Progenitor cell of endocrine pancreas (in vitro differentiated cells): ENCODE measurements at regions not wholly inside any gene's neighbourhood (a gene's known extent, or its start where the extent isn't known, plus 50 kb on each side); places are given as distances from the start of the nearest gene placed in this dataset.

Source experiments
- DNase-seq: peaks from one replicate; pipeline ENCODE4 v3.0.0; 2021; ENCODE audit warnings: low spot score; ENCODE audit not compliant: unreplicated experiment
- H3K27ac Mint-ChIP-seq: 2 replicates; pipeline ENCODE4 v1.8.0; 2021; ENCODE audit warnings: mild to moderate bottlenecking, moderate library complexity, mixed read lengths
- H3K27me3 Mint-ChIP-seq: 2 replicates; pipeline ENCODE4 v1.8.0; 2021; ENCODE audit warnings: mixed read lengths
- H3K36me3 Mint-ChIP-seq: 2 replicates; pipeline ENCODE4 v1.8.0; 2022; ENCODE audit warnings: mixed read lengths; ENCODE audit not compliant: insufficient read depth
- H3K4me1 Mint-ChIP-seq: 2 replicates; pipeline ENCODE4 v1.8.0; 2021; ENCODE audit warnings: low read depth, mixed read lengths
- H3K4me3 Mint-ChIP-seq: 2 replicates; pipeline ENCODE4 v1.8.0; 2021; ENCODE audit warnings: low read depth, mild to moderate bottlenecking, moderate library complexity, mixed read lengths
- H3K9me3 Mint-ChIP-seq: 2 replicates; pipeline ENCODE4 v1.8.0; 2021; ENCODE audit warnings: low read depth, mixed read lengths
- TF ChIP-seq, protein P1 (sequence below): fragments of 200-600 bp; sonication (generic); IDR thresholded peaks from one replicate; pipeline ENCODE4 v1.5.0; 2021; ENCODE audit warnings: antibody characterized with exemption, mild to moderate bottlenecking; ENCODE audit not compliant: unreplicated experiment

GRCh38 chr1:222970711-222971110 lies 155.9 kb downstream of the DISP1 start:
- no peaks in the 10 kb centered on the region for H3K9me3 Mint-ChIP-seq
- DNase-seq, result no peak
- H3K4me1 Mint-ChIP-seq, result peaks cover 6% of the 10 kb centered on the region
- TF ChIP-seq, protein P1, sequence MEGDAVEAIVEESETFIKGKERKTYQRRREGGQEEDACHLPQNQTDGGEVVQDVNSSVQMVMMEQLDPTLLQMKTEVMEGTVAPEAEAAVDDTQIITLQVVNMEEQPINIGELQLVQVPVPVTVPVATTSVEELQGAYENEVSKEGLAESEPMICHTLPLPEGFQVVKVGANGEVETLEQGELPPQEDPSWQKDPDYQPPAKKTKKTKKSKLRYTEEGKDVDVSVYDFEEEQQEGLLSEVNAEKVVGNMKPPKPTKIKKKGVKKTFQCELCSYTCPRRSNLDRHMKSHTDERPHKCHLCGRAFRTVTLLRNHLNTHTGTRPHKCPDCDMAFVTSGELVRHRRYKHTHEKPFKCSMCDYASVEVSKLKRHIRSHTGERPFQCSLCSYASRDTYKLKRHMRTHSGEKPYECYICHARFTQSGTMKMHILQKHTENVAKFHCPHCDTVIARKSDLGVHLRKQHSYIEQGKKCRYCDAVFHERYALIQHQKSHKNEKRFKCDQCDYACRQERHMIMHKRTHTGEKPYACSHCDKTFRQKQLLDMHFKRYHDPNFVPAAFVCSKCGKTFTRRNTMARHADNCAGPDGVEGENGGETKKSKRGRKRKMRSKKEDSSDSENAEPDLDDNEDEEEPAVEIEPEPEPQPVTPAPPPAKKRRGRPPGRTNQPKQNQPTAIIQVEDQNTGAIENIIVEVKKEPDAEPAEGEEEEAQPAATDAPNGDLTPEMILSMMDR, result no peak
- H3K27me3 Mint-ChIP-seq, result no peaks in the 10 kb centered on the region
- no peak overlapping the region for H3K4me3 Mint-ChIP-seq
- no peak overlapping the region for H3K27ac Mint-ChIP-seq
- no peaks in the 10 kb centered on the region for H3K36me3 Mint-ChIP-seq

DNA sequence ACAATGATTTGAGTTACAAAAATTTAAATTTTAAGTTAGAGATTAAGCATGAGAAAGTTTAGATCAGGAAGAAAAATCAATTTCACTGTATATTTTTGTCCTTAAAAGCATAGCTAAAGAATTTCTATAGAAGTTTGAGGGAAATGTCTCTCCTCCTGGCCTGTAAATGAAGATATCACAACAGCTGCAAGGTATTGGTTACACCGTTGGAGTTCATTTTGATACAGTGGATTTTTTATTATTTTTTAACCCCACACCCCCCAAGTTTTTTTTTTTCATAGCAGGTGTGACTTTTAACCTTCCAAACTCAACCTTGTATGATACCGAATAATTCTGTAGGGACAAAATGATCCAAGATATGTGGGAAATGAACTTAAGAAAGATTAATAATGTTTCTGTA lies 156.3 kb downstream of the DISP1 start:
- H3K27ac Mint-ChIP-seq, result no peak overlapping the region
- no peaks in the 10 kb centered on the region for H3K27me3 Mint-ChIP-seq
- H3K4me1 Mint-ChIP-seq, result peaks cover 6% of the 10 kb centered on the region
- no peaks in the 10 kb centered on the region for H3K36me3 Mint-ChIP-seq
- no peak for DNase-seq
- TF ChIP-seq, protein P1, result no peak
- no peaks in the 10 kb centered on the region for H3K9me3 Mint-ChIP-seq
- no peak overlapping the region for H3K4me3 Mint-ChIP-seq

GRCh38 chr1:222973561-222973960 lies 158.7 kb downstream of the DISP1 start:
- H3K4me1 Mint-ChIP-seq, result peaks cover 4% of the 10 kb centered on the region
- H3K27ac Mint-ChIP-seq, result no peak overlapping the region
- TF ChIP-seq, protein P1, result no peak
- no peaks in the 10 kb centered on the region for H3K9me3 Mint-ChIP-seq
- no peak for DNase-seq
- peaks cover 5% of the 10 kb centered on the region for H3K36me3 Mint-ChIP-seq
- H3K27me3 Mint-ChIP-seq, result no peaks in the 10 kb centered on the region
- H3K4me3 Mint-ChIP-seq, result no peak overlapping the region

- no peak for DNase-seq
- Mint-ChIP-seq H3K9me3 (no peaks in the 10 kb centered on the region), H3K27me3 (no peaks in the 10 kb centered on the region), H3K4me1 (peaks cover 4% of the 10 kb centered on the region), H3K36me3 (peaks cover 5% of the 10 kb centered on the region), H3K27ac (no peak overlapping the region), H3K4me3 (no peak overlapping the region)
- TF ChIP-seq, protein P1, result no peak
Measured at GRCh38 chr1:222974496-222974895, 159.7 kb downstream of the DISP1 start.

- Mint-ChIP-seq H3K27me3 (no peaks in the 10 kb centered on the region), H3K36me3 (peaks cover 5% of the 10 kb centered on the region), H3K4me3 (no peak overlapping the region), H3K9me3 (no peaks in the 10 kb centered on the region), H3K27ac (no peak overlapping the region), H3K4me1 (no peaks in the 10 kb centered on the region)
- TF ChIP-seq, protein P1, result no peak
- no peak for DNase-seq
Measured at GRCh38 chr1:222975472-222976122, 160.8 kb downstream of the DISP1 start.
